Astrocyte of the cerebellum (primary cell): ENCODE measurements at regions not wholly inside any gene's neighbourhood (a gene's known extent, or its start where the extent isn't known, plus 50 kb on each side); places are given as distances from the start of the nearest gene placed in this dataset.

Experiments
- DNase-seq: peaks from one replicate; pipeline ENCODE4 v3.0.0-alpha.2; 2011; ENCODE audit warnings: low read depth
- H3K4me3 ChIP-seq: 2 replicates; pipeline ENCODE4 v1.5.1; 2011; ENCODE audit warnings: mild to moderate bottlenecking, low read depth, low read length, moderate library complexity
- CTCF ChIP-seq: IDR thresholded peaks from 2 replicates; pipeline ENCODE4 v1.5.1; 2012; ENCODE audit warnings: low read length, low read depth, moderate library complexity, mild to moderate bottlenecking; ENCODE audit errors: missing control alignments
- in situ Hi-C: cut with HindIII; loops from 2 replicates; pipeline ENCODE4 v1.10.0; 2017; ENCODE audit warnings: low sequenced_read_pairs

DNA sequence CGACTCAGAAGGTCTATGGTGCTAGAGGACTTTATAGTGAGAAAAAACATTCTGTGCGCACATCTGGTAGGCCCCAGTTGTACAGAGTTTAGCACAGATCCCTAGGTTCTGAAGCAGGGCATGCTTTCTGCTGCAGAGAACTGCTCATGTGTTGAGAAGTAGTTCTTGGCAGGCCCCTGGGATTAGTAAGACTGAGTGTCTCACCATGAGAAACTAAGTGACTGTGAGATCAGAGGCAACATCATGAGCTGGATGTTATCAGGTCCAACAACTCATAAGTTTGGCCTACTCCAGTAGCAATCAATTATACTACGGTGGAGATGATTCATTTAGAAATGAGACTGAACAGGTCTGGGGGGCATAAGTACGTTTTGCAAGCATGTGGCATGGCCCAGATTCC is 507.4 kb upstream of the KLF12 start:
- H3K4me3 ChIP-seq, result no peak overlapping the region
- in situ Hi-C loops, result no loop called here
- no peak for TF ChIP-seq CTCF
- DNase-seq, result no peak

DNA sequence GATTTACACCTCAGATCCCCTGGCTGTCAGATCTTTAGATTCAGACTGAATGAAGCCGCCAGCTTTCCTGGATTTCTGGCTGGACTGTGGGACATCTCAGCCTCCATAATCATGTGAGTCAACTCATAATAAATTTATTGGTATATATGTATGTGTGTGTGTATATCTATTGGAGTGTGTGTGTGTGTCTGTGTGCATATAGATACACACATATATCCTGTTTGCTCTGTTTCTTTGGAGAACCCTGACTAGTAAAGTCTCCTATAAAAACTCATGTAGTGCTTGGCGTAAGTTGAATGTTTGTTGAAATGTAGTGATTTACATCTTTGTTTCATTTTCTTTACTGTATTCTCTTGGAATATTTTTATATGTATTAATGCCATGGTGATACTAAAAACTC is 499.5 kb upstream of the KLF12 start:
- in situ Hi-C loops, result no loop called here
- H3K4me3 ChIP-seq, result no peak overlapping the region
- DNase-seq, result no peak
- TF ChIP-seq CTCF, result no peak

- no peak overlapping the region for H3K4me3 ChIP-seq
- TF ChIP-seq CTCF, result no peak
- no peak for DNase-seq
- in situ Hi-C loops, result no loop called here
Observed at GRCh38 chr13:74629985-74630384, 495.8 kb upstream of the KLF12 start.

DNA sequence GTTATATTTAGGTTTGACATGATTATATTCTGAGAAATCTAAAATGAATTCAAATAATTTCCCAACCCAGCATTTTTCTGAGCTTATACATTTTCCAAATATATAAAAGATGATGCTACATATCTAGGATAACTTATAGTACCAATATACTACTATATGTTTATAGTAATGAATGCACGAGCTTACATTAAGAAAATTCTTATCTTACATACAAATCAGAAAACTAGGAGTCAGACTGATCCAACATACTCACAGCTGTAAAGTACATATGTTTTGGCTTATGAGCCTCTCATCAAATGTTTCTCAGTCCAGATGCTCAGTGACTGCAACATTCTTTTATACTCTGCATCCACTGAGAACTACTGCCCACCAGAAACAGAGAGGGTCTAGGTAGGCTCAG is 491.3 kb upstream of the KLF12 start:
- DNase-seq, result no peak
- in situ Hi-C loops, result no loop called here
- no peak overlapping the region for H3K4me3 ChIP-seq
- no peak for TF ChIP-seq CTCF

- no peak for DNase-seq
- no peak for TF ChIP-seq CTCF
- H3K4me3 ChIP-seq, result no peak overlapping the region
- in situ Hi-C loops, result no loop called here
Observed at GRCh38 chr13:74623761-74624160, 489.6 kb upstream of the KLF12 start.

GRCh38 chr13:74622284-74622683 is 488.1 kb upstream of the KLF12 start:
- no peak for TF ChIP-seq CTCF
- no peak overlapping the region for H3K4me3 ChIP-seq
- in situ Hi-C loops, result no loop called here
- no peak for DNase-seq

DNA sequence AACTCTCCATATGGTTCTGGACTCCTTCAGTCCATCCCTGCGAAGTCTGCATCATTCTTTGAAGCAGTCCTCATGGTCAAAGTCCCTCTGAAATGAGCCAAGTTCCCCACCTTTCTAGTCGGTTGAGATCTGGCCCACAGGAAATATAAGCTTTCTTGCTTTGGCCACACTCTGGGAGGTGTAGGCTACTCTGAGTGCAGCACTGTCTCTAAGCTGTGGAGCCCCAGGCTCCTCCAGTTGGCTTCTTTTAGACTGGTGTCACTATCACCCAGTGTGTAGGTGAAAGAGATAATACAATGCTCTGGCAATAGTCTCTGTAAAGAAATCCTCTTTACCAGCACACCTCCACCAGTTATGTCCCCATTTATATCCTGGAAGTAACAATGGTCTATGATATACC is 486.5 kb upstream of the KLF12 start:
- no peak overlapping the region for H3K4me3 ChIP-seq
- no peak for DNase-seq
- TF ChIP-seq CTCF, result no peak
- in situ Hi-C loops, result no loop called here
